ENCODE measurements at regions not wholly inside any gene's neighbourhood (a gene's known extent, or its start where the extent isn't known, plus 50 kb on each side); places are given as distances from the start of the nearest gene placed in this dataset.
"Not testable (repeated sequence)": the region's sequence is repeated elsewhere in the genome, so short reads cannot be mapped to it uniquely, and the experiment has no call there.

DNA sequence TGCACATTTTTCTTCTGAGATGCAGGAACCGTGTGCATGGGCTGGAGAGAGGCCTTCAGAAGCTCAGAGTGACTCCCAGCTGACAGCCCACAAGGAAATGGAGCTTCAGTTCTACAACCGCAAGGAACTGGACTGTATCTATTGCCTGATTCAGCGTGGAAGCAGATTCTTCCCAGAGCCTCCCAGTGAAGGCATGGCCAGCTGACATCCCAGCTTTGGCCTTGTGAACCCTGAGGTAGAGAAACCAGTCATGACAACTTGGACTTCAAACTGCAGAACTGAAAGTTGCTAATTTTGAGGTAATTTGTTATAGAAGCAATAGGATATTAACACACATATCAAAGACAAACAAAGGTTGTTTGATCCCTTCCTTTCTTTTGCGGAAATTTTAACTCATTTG lies 94.3 kb upstream of the NOX3 start:
- DNase-seq (ENCODE audit: low spot score), result no peak

DNA sequence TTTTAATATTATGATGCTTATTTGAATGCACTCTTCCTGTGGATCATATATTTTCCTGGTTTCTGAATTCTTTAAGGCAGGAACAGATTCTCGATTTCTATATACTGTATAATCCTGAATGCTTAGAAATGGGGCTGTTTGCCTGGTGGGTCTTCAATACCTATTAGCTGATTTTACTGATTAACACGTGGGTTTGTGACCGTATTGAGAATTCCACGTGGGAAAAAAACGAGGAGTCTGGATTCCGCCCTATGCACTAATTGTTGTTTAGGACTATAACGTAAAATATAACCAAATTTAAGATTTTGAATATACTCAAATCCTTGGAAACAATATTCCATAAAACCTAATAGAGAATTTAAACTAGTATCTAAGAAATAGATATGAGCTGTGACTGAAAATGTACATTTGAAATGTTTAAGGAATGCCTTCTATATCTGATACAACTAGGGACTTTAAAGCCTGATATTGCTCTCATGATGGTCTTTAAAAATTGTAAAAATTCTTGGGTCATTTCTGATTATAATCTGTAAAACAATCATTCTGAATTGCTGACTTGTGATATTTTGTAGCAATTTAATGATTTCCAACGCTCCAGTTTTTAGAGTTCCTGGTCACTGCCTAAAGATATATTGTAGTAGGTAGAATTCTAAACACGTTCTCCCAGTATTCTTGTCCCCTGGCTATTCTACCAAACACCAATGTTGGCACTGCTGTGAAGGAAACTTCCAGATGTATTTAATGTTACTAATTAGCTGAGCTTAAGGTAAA lies 93.6 kb upstream of the NOX3 start:
- no peak for DNase-seq (ENCODE audit: low spot score)

DNA sequence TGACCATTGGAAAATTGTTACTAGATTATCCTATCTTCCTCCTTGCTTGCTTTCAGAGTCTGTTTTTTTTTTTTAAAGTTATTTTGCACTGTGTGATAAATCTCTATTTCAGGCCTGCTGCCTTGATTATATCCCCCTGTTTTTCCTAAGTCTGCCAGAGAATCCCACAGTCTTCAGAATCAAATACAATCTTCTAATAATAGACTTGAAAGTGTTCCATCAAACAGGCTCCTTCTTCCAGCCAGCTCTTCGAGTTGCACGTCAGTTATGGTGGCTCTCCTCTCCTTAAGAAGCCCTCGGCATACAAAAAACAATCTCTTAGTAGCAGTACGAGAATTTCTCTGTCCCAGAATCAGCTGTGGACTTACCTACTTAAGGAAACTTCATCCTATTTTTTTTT lies 92.9 kb upstream of the NOX3 start:
- no peak for DNase-seq (ENCODE audit: low spot score)

DNA sequence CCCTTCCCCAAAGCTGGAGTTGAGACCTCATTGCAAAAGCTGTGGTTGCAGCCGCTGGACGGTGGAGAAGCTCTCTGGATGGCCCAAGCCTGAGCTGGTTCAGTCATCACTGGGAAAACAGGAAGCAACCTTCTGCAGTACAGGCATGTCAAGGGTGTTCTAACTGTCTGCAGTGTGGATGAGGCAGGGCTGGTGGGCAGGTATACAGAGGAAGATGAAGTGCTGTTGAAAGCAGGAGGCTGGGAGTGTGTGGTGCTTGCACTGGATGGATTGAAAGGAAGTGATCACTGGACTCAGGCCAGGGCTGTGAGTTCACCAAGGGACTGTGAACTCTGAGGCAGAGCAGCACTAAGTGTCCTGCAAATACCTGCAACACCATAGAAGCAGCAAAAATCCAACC lies 89.0 kb upstream of the NOX3 start:
- DNase-seq (ENCODE audit: low spot score), result no peak

DNA sequence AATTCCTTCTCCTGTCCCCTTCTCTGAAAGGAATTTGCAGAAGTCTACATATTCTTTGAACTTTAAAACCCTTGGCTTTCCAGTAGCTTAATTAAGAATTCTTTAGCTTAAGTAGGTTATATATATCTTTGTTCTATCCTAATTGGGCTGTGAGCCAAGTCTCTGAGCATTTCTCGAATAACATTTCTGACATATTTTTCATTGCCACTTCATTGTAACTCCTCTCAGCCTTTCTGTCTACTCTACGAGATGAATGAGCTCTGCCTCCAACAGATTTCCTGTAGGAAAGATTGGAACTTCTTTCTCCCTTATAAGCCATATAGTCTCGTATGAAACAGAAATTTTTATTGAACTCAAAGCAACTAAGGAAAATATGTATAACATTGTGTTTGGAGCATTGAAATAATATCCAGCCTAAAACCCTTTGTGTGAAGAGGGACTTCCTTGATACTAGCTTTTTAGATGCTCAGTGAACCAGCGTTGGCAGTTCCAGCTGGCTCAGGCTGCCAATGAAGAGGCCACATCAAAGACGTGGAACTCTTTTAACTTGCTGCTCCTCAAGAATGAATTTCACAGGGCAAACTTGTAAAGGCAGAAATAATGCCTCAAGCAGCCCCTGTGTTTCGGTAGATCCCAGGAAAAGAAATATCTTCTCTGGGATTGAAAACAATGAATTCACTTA lies 87.7 kb upstream of the NOX3 start:
- DNase-seq (ENCODE audit: low spot score), result no peak

DNA sequence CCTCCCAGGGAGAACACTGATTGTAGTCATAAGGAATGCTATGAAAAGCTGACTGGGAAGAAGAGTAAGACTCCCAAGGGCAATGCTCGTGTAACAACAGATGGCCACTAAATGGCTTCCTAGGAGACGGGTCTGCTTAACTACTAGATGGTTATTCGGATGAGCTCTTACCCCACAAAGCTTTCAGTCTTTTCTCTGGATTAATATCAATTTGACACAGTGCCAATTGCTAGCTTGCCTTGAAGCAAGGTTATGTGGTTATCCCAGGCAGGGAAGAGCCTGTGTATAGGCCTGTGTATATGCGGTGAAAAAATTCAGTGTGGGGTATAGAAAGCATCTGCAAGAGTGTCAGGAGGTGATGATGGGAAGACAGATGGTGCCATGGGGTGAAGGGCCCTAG lies 86.4 kb upstream of the NOX3 start:
- no peak for DNase-seq (ENCODE audit: low spot score)

DNA sequence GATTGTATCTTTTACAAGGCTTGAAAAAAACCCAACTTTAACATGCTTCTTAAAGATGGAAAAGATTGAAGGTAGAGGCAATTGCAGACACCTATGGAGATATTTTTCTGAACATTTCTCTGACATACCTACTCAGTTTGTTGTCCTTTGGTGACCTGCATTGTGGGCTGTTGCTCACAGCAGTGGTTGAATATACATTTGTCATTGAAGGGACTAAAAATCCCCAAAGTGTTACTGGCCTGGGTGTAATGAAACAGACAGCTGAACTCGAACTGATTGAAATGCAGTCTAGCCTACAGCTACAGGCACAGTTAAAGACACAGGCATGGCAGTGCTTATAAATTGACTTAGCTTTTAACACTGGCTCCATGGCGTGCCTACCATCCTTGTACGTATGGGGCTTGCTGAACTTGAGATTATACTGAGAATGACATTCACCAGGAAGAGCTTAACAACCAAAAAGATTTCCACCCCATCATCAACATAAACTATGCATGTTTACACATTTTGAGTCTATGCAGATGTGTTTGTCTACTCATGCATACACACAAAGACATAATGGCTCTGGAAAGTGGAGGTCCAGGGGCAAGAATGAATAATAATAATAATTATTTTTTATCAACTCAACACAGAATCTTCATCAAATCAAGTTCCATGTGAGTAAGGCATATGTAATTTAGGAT lies 83.2 kb upstream of the NOX3 start:
- no peak for DNase-seq (ENCODE audit: low spot score)

DNA sequence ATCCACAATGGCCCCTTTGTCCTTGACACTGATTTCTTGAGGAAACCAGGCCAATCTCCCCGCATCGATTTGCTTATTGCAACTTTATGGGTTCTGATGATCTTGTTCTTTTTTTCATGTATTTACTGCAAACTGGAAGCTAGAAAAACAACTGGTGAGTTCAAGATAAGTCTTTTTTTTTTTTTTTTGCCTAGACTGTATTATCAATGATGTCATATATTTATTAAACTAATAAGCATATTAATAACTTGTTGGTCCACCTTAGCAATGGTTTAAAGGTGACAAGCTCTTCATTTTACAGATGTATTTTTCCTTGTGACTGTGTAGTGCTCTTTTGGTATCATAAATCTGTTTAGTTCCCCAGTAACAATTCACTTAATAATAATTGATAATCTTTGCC lies 79.0 kb upstream of the NOX3 start:
- no peak for DNase-seq (ENCODE audit: low spot score)

DNA sequence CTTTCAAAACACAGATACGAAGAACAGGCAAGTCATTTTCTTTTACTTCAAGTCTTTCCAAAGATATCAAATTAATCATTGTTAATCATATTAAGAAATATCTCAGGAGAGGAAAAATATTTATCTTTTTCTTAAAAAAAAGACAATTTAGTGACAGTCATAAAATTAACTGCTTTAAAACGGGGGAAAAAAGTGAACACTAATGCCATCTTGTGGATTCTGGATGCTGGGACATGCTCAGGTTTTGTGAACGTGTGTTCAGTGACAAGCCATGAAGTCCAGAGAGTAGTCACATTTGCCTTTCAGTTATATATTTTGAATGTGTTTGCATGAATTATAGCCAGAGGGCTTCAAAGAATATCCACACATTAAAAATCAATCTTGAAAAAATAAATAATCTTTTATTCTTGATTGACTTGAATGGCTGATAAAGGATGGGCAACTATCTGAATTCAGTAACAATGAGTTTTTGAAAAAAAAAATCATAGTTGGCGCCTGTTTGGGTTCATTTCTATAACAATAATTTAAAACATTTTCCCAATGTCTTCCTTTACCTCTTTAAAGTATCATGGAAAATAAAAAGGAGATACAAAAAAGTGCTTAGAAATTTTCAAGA lies 74.7 kb upstream of the NOX3 start:
- no peak for DNase-seq (ENCODE audit: low spot score)

DNA sequence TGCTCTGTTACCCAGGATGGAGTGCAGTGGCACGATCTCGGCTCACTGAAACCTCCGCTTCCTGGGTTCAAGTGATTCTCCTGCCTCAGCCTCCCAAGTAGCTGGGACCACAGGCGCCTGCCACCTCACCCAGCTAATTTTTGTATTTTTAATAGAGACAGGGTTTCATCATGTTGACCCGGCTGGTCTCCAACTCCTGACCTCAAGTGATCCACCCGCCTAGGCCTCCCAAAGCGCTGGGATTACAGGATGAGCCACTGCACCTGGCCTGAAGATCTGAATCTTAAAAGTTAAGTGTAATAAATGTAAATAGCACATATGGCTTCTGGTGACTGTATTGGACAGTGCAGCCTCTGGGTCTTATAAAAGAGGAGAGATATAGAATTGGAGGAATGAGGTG lies 74.2 kb upstream of the NOX3 start:
- not testable (repeated sequence) for DNase-seq (ENCODE audit: low spot score)

DNA sequence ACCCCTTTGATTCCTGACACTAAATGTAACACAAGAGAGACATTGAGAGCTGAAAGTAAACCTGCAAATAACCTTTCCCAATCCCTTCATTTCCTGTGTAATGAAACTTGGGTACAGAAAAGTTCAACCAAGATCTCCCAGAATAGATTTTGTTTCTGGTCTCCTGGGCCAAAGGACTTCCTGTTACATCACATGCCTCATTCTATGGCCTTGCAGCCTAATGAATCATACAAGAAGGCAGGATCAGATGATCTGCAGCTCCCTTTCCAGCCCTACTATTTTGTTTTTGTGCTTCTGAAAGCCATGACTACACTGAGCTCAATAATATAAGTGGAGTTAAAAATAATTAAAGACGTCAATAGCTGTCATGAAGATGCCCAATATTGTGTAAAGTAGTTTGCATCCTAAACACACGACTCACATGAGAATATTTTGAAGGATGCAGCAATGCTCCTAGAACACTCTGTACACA lies 73.4 kb upstream of the NOX3 start:
- no peak for DNase-seq (ENCODE audit: low spot score)

DNA sequence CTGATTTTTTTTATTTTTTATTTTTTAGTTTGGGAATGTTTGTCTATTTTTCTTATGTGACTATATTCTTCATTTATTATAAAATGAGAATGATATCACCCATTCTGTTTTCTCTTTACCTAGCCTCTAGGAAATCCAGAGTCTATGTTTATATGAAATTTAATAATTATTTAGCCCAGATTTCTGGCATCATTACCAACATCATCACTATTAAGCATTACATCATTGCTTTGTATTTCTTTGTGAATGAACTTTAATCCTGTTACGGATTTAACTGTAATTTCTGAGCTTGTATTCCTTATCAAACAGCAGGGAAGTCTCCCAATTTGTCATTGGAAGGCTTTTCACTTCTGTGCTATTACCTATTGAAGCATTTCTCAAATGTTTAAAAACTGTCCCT lies 72.7 kb upstream of the NOX3 start:
- DNase-seq (ENCODE audit: low spot score), result no peak

DNA sequence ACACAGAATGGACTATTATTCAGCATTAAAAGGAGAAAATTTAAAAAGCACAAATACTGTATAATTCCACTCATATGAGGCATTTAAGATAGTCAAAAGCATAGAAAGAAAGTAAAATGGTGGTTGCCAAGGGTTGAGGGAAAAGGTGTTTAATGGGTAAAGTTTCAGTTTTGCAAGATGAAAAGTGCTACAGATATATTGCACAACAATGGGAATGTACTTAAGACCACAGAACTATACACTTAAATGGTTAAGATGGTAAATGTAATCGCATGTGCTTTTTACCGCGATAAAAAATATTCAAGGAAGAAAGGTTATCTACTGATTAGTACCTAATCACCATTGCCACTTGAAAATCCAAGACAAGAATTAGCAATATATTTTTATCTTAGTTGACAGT lies 71.8 kb upstream of the NOX3 start:
- no peak for DNase-seq (ENCODE audit: low spot score)

DNA sequence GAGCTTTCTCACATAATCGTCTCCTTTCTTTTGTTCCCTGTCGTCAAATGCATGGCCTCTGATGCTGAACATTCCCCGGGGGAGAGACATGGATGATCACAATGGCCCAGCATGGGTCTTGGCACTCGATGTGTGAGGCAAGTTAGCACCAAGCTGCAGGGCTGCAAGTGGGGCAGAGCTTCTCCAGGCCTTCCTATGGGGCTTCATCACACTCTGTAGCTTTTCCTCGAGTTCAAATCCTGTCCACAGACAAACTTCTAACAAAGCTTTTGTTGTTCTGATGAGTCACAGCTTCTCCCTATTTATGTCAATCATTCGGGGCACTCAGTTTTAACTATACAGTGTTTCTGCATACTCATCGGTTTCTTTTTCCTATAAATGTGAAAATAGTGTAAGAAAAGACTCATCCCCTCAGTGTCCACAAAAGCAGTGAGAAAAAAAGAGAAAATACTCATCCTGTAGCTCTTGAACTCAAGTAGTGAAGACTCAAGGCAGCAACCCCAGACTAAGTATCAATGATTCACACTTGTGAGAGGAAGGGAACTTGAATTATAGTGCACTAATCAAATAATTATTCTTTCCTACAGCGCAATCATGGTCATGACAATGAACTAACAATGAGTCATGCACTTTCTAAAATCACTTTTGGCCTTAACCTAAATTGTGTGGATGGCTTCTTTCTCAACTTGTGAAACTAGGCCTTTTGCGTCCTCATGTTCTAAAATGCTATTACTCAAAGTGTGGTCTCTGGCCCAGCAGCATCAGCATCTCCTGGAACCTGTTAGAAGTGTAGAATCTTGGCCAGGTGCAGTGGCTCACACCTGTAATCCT lies 68.4 kb upstream of the NOX3 start:
- DNase-seq (ENCODE audit: low spot score), result no peak

DNA sequence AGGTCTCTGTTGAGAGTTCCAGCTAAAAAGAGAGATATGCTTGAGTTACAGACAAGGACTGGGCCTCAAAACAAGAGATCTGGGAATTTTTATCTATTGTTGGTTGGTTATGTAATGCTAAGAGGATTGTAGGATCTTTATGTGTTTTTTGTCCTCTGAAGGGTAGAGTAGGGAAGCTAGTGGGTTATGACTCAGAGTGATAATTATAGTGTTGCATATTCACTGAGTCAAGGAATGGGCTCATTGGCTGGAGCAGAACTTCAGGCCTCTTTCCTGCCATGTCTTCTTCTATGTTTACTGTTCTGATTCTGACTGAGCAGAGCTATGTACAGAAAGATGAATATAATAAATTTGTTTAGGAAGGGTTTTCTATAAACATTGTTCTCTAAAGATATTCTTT lies 66.1 kb upstream of the NOX3 start:
- DNase-seq (ENCODE audit: low spot score), result no peak

DNA sequence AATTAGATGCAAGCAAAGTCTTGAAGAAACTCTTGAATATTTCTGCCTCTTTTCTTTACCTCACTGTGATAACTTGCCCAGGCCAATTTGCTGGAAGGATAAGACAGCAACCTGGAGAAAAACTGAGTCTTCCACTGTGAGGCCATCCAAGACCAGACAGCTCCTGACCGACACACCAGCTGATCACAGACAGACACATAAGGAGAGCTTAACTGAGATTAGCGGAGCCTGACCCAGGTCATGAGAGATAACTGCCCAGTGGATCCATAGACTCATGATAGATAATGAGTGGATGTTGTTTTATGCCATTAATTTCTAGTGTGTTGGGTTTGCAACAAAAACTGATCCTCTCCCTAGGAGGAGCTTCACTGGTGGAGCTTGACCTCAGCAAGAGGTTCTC lies 64.4 kb upstream of the NOX3 start:
- DNase-seq (ENCODE audit: low spot score), result no peak

DNA sequence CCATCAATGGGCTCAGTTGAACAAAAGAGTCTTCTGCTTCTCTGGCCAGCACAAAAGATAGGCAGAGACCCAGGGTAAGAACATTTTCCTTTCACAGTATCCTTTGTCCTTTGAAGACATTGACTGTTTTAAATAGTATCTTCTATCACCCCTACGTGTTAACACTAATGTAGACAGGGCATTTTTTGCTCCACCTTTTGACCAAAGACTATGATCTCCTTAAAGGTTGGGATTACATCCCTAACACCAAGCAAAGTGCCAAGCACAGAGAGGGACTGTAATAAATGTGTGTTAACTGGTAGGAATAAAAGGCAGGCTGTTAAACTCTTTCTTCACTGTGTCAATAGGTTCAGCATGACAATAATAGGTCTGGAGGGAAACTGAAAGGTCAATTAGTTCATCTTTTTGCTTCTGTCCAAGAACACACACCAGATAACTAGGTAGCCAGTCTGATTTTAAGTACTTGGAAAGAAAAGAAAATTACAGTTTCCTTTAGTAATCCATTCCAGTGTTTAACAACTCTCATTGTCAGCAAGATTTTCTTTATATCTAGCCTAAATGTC lies 63.6 kb upstream of the NOX3 start:
- no peak for DNase-seq (ENCODE audit: low spot score)

DNA sequence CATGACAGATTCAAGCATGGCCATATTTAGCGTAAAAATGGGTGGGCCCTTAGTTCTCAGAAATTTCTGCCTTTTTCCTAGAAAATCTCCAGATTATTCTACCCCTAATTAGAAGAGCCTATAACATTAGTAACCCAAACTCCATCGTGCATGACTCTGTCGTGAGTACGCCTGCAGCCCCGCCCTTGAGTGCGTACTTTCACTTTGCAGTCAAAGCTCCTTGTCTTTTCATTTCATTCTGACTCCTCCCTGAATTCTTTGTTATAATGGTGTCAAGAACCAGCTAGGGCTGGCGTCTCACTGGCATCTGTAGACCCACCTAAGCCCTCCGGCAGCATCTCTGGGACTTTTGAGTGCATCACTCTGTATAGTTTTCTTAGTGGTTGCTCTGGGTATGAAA lies 61.7 kb upstream of the NOX3 start:
- no peak for DNase-seq (ENCODE audit: low spot score)

DNA sequence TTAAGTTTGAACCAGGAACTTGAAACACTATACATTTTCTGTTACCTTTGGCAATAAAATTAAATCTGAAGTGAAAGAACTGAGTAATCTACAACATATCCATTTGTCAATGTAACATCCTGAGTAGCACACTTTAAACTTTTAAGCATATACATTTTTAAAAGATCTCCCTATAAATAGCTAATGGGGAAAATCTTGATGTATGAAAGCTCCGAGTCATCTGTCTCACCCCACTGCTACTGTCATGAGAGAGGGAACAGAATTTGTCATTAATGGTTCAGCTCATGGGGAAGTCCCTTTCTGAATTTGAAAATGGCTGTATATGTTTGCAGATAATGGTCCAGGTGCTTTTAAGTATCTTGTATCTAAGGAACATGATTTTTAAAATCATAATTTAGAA lies 55.2 kb upstream of the NOX3 start:
- DNase-seq (ENCODE audit: low spot score), result no peak

DNA sequence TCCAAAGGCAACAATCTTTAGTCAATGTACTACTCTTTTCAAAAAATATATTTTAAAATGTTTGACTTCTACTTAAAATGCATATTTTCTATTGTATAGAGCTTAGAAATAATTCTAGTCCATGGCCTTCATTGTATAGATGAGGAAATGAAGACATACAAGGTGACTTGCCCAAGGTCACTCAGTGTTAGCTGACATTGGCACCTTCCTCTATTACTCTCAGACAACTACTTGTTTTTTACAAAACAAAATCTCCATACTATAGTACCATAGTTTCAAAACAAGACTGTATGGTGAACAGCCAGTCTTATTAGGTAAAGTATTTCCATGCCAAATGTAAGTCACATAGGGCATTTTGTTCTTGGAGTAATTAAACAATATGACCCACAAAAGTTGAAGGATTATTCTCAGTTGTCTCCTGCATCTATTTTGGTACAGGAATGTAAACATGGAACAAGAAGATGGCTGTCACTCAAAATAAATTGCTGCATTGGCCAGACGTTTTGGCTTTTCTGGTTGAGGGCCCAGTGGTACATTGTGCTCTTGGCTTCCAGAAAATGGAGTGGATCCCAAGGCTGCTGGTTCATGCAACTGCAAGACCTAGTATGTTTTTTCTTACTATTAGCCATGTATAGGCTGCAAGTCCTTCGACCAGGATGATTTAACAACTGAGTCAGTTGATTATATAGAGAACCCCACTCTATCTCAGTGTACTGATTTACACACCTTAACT lies 54.3 kb upstream of the NOX3 start:
- DNase-seq (ENCODE audit: low spot score), result no peak
